CD14-positive monocyte (primary cell): ENCODE measurements at regions not wholly inside any gene's neighbourhood (a gene's known extent, or its start where the extent isn't known, plus 50 kb on each side); places are given as distances from the start of the nearest gene placed in this dataset.

Source experiments
- DNase-seq, 3 donors: peaks; one replicate each; pipeline ENCODE4 v3.0.0-alpha.2; 2011 to 2022
- H2AFZ ChIP-seq: 2 replicates; pipeline ENCODE4 v1.6.0; 2012; ENCODE audit warnings: mild to moderate bottlenecking, low read depth, low read length, inconsistent platforms; ENCODE audit not compliant: insufficient read depth, poor library complexity, severe bottlenecking
- H3K27ac ChIP-seq, 2 donors: 1 replicate in 1 of 2; 2 replicates in 1 of 2; pipeline ENCODE4 v1.5.1; 2012 to 2013; ENCODE audit warnings: low read length in 2 of 2, control low read depth in 1 of 2, inconsistent platforms in 1 of 2, low read depth in 1 of 2, mild to moderate bottlenecking in 1 of 2
- H3K27me3 ChIP-seq, 2 donors: one replicate each; pipeline versions ENCODE4 v1.6.0 to v1.6.1; 2011 to 2013; ENCODE audit warnings: low read length in 2 of 2; ENCODE audit not compliant: control insufficient read depth in 2 of 2, insufficient read depth in 2 of 2
- H3K36me3 ChIP-seq, 2 donors: replicated peaks in 1 of 2; 1 replicate in 1 of 2; 2 replicates in 1 of 2; pipeline versions ENCODE4 v1.5.1 to v1.6.1; 2012 to 2013; ENCODE audit warnings: low read length in 2 of 2, control low read depth in 1 of 2, inconsistent platforms in 1 of 2, mild to moderate bottlenecking in 1 of 2; ENCODE audit not compliant: insufficient read depth in 2 of 2, control insufficient read depth in 1 of 2
- H3K4me1 ChIP-seq, 2 donors: 1 replicate in 1 of 2; 2 replicates in 1 of 2; pipeline versions ENCODE4 v1.5.1 to v1.6.1; 2012 to 2013; ENCODE audit warnings: low read length in 2 of 2, control low read depth in 1 of 2, inconsistent platforms in 1 of 2, mild to moderate bottlenecking in 1 of 2, moderate library complexity in 1 of 2; ENCODE audit not compliant: insufficient read depth in 2 of 2, control insufficient read depth in 1 of 2
- H3K4me2 ChIP-seq: replicated peaks from 2 replicates; pipeline ENCODE3; 2012; ENCODE audit warnings: low read length, moderate library complexity, mild to moderate bottlenecking; ENCODE audit not compliant: poor library complexity, severe bottlenecking; ENCODE audit errors: extremely low read depth
- H3K4me3 ChIP-seq, 3 experiments: fragments of 200-600 bp in 1 of 3; sonication (generic) in 1 of 3; replicated peaks in 1 of 3; 1 replicate in 2 of 3; 2 replicates in 1 of 3; pipeline ENCODE4 v1.5.1; 2011 to 2013; ENCODE audit warnings: low read length in 3 of 3, mild to moderate bottlenecking in 3 of 3, control low read depth in 2 of 3, low read depth in 2 of 3, inconsistent platforms in 1 of 3, moderate library complexity in 1 of 3
- H3K79me2 ChIP-seq: 2 replicates; pipeline ENCODE4 v1.6.0; 2012; ENCODE audit warnings: mild to moderate bottlenecking, control low read depth, inconsistent platforms, low read length, moderate library complexity; ENCODE audit not compliant: insufficient read depth
- H3K9ac ChIP-seq: 2 replicates; pipeline ENCODE4 v1.6.0; 2017; ENCODE audit warnings: low read length, mild to moderate bottlenecking; ENCODE audit not compliant: insufficient read depth, poor library complexity, severe bottlenecking
- H3K9me3 ChIP-seq, 2 donors: replicated peaks in 1 of 2; 1 replicate in 1 of 2; 2 replicates in 1 of 2; pipeline versions ENCODE4 v1.5.1 to v1.6.1; 2012 to 2013; ENCODE audit warnings: low read length in 2 of 2, control low read depth in 1 of 2; ENCODE audit not compliant: control insufficient read depth in 1 of 2, insufficient read depth in 1 of 2
- H4K20me1 ChIP-seq: 2 replicates; pipeline ENCODE4 v1.6.0; 2012; ENCODE audit warnings: mild to moderate bottlenecking, low read length, control low read depth, moderate library complexity; ENCODE audit not compliant: insufficient read depth
- H3K27ac Mint-ChIP-seq, 7 donors: one replicate each; pipeline ENCODE4 v1.8.0; 2020; ENCODE audit warnings: mild to moderate bottlenecking in 7 of 7, mixed read lengths in 7 of 7, moderate library complexity in 6 of 7, inconsistent platforms in 2 of 7
- H3K27me3 Mint-ChIP-seq, 3 donors: one replicate each; pipeline ENCODE4 v1.8.0; 2021 to 2022; ENCODE audit warnings: low read depth in 3 of 3, mild to moderate bottlenecking in 3 of 3, mixed read lengths in 3 of 3, moderate library complexity in 3 of 3, inconsistent platforms in 1 of 3
- H3K36me3 Mint-ChIP-seq, 2 donors: one replicate each; pipeline ENCODE4 v1.8.0; 2020; ENCODE audit warnings: mixed read lengths in 2 of 2, inconsistent platforms in 1 of 2, mild to moderate bottlenecking in 1 of 2
- H3K4me1 Mint-ChIP-seq: one replicate; pipeline ENCODE4 v1.8.0; 2020; ENCODE audit warnings: mild to moderate bottlenecking, mixed read lengths
- H3K4me3 Mint-ChIP-seq, 2 donors: one replicate each; pipeline ENCODE4 v1.8.0; 2020; ENCODE audit warnings: mild to moderate bottlenecking in 2 of 2, mixed read lengths in 2 of 2, moderate library complexity in 1 of 2
- H3K9me3 Mint-ChIP-seq, 7 donors: one replicate each; pipeline ENCODE4 v1.8.0; 2020 to 2022; ENCODE audit warnings: mixed read lengths in 7 of 7, mild to moderate bottlenecking in 6 of 7, moderate library complexity in 6 of 7, inconsistent platforms in 2 of 7
- CTCF ChIP-seq: fragments of 200-600 bp; IDR thresholded peaks from one replicate; pipeline ENCODE4 v1.8.0; 2022; ENCODE audit warnings: antibody characterized with exemption, mild to moderate bottlenecking
- WGBS: methylation state at CpG from one replicate; pipeline ENCODE4 v1.1.5; 2013; ENCODE audit warnings: missing lambda C conversion rate; ENCODE audit not compliant: insufficient coverage; 5-methylcytosine and 5-hydroxymethylcytosine counted together
- intact Hi-C, 2 donors: fragments of 100-400 bp; cut with micrococcal nuclease; formaldehyde crosslinking; loops; one replicate each; pipeline versions ENCODE4 v1.15.0 to v1.15.1; 2023

- intact Hi-C loops: no loop called here
- H3K9me3 Mint-ChIP-seq: peaks cover 0 to 7% (median 2%) of the 10 kb centered on the region in 7 donors
- H4K20me1 ChIP-seq: no peaks in the 10 kb centered on the region
- DNase-seq: no peak
- no peak overlapping the region for H2AFZ ChIP-seq
- H3K79me2 ChIP-seq: no peaks in the 10 kb centered on the region
- no peak overlapping the region for H3K27ac ChIP-seq
- no peak for TF ChIP-seq CTCF
- H3K27ac Mint-ChIP-seq: no peak overlapping the region
- H3K9ac ChIP-seq: no peak overlapping the region
- H3K27me3 ChIP-seq: no peaks in the 10 kb centered on the region
- no peaks in the 10 kb centered on the region for H3K36me3 ChIP-seq
- H3K36me3 Mint-ChIP-seq: no peaks in the 10 kb centered on the region
- H3K27me3 Mint-ChIP-seq: no peaks in the 10 kb centered on the region
- H3K9me3 ChIP-seq: peaks cover 2 to 4% of the 10 kb centered on the region in 2 donors
- H3K4me3 ChIP-seq: no peak overlapping the region
- no peak overlapping the region for H3K4me3 Mint-ChIP-seq
- WGBS: no CpG with 5 or more reads among the region's 1 CpG
- no peaks in the 10 kb centered on the region for H3K4me1 ChIP-seq
- no peaks in the 10 kb centered on the region for H3K4me1 Mint-ChIP-seq
- H3K4me2 ChIP-seq: no peak overlapping the region
These were observed 349.2 kb downstream of the TLL1 start for GRCh38 chr4:166222271-166222670.

GRCh38 chr4:166228112-166228511 is 355.1 kb downstream of the TLL1 start:
- H3K36me3 ChIP-seq: no peaks in the 10 kb centered on the region
- no peaks in the 10 kb centered on the region for H3K79me2 ChIP-seq
- no peak overlapping the region for H3K27ac Mint-ChIP-seq
- H3K4me3 Mint-ChIP-seq: no peak overlapping the region
- no peaks in the 10 kb centered on the region for H3K27me3 Mint-ChIP-seq
- intact Hi-C loops: no loop called here
- no peak for TF ChIP-seq CTCF
- no peak overlapping the region for H3K9ac ChIP-seq
- no peak for DNase-seq
- no peak overlapping the region for H3K4me2 ChIP-seq
- H2AFZ ChIP-seq: no peak overlapping the region
- H3K4me3 ChIP-seq: no peak overlapping the region
- no peaks in the 10 kb centered on the region for H3K4me1 Mint-ChIP-seq
- no peaks in the 10 kb centered on the region for H3K4me1 ChIP-seq
- 96% methylated on average over 10 of the region's 10 CpGs for WGBS
- H3K27me3 ChIP-seq: no peaks in the 10 kb centered on the region
- H3K27ac ChIP-seq: no peak overlapping the region
- no peaks in the 10 kb centered on the region for H4K20me1 ChIP-seq
- H3K9me3 ChIP-seq: peaks cover 13 to 15% of the 10 kb centered on the region in 2 donors
- peaks cover 0 to 13% (median 4%) of the 10 kb centered on the region in 7 donors for H3K9me3 Mint-ChIP-seq
- H3K36me3 Mint-ChIP-seq: no peaks in the 10 kb centered on the region
